Ovary (tissue), 7 donors: ENCODE measurements at regions not wholly inside any gene's neighbourhood (a gene's known extent, or its start where the extent isn't known, plus 50 kb on each side); places are given as distances from the start of the nearest gene placed in this dataset.
A peak's percentile ranks its signal among the peaks of the same experiment; 100 is the strongest.

Experiments used
- DNase-seq, 5 donors: peaks; one replicate each; pipeline ENCODE4 v3.0.0-alpha.2; 2019 to 2020
- H3K27ac ChIP-seq, 2 donors: fragments of 200-600 bp; one replicate each; pipeline versions ENCODE4 v1.5.1 to v1.8.0; 2019 to 2022
- H3K27me3 ChIP-seq: fragments of 200-600 bp; one replicate; pipeline ENCODE4 v1.8.0; 2022
- H3K36me3 ChIP-seq: fragments of 200-600 bp; sonication (generic); one replicate; pipeline ENCODE4 v1.5.1; 2019
- H3K4me1 ChIP-seq: one replicate; pipeline ENCODE4 v1.8.1; 2013; ENCODE audit warnings: mild to moderate bottlenecking, moderate library complexity; ENCODE audit not compliant: insufficient read depth
- H3K4me3 ChIP-seq: fragments of 200-600 bp; sonication (generic); one replicate; pipeline ENCODE4 v1.5.1; 2017
- H3K9me3 ChIP-seq, 2 donors: fragments of 200-600 bp in 1 of 2; sonication (generic) in 1 of 2; one replicate each; pipeline versions ENCODE4 v1.5.1 to v1.8.1; 2013 to 2019; ENCODE audit warnings: mild to moderate bottlenecking in 1 of 2, moderate library complexity in 1 of 2
- EP300 ChIP-seq: sonication (generic); formaldehyde crosslinking; IDR thresholded peaks from one replicate; pipeline ENCODE4 v1.6.1; 2017; ENCODE audit warnings: antibody characterized with exemption
- POLR2A ChIP-seq: fragments of 450-650 bp; IDR thresholded peaks from one replicate; pipeline ENCODE4 v1.6.1; 2017; ENCODE audit warnings: antibody characterized with exemption, mild to moderate bottlenecking, moderate library complexity
- WGBS, 3 donors: extraction: QIAGEN DNeasy Blood & Tissue Kit in 1 of 3; methylation state at CpG; one replicate each; pipeline versions ENCODE4 v1.1.5 to v1.1.7; 2013 to 2017; 5-methylcytosine and 5-hydroxymethylcytosine counted together
- intact Hi-C, 4 donors: fragments of 100-400 bp; cut with DNase I; formaldehyde crosslinking; loops; one replicate each; pipeline versions ENCODE4 v1.11.0 to v1.15.1; 2022 to 2023
- TF ChIP-seq, protein P1 (sequence below), 3 donors: fragments of 450-650 bp in 2 of 3; fragments of 200-600 bp in 1 of 3; IDR thresholded peaks; one replicate each; pipeline versions ENCODE4 v1.5.1 to v1.8.0; 2016 to 2022; ENCODE audit warnings: antibody characterized with exemption in 3 of 3, mild to moderate bottlenecking in 1 of 3
- donor health status: DM: no; HTN: no; CAD: no; lungs with moderate emphysema.
- donor health status: DM: no; HTN: no; CAD: no.
- donor health status: Bipolar disorder and iron deficiency.
- donor health status: DM: no; HTN: no; CAD: no.
- donor health status: DM: yes; HTN: yes; CAD: no.

- intact Hi-C loops: no loop called here
- no peaks in the 10 kb centered on the region for H3K9me3 ChIP-seq
- H3K36me3 ChIP-seq: no peaks in the 10 kb centered on the region
- H3K4me1 ChIP-seq: no peaks in the 10 kb centered on the region
- no peak for TF ChIP-seq POLR2A
- TF ChIP-seq, protein P1, sequence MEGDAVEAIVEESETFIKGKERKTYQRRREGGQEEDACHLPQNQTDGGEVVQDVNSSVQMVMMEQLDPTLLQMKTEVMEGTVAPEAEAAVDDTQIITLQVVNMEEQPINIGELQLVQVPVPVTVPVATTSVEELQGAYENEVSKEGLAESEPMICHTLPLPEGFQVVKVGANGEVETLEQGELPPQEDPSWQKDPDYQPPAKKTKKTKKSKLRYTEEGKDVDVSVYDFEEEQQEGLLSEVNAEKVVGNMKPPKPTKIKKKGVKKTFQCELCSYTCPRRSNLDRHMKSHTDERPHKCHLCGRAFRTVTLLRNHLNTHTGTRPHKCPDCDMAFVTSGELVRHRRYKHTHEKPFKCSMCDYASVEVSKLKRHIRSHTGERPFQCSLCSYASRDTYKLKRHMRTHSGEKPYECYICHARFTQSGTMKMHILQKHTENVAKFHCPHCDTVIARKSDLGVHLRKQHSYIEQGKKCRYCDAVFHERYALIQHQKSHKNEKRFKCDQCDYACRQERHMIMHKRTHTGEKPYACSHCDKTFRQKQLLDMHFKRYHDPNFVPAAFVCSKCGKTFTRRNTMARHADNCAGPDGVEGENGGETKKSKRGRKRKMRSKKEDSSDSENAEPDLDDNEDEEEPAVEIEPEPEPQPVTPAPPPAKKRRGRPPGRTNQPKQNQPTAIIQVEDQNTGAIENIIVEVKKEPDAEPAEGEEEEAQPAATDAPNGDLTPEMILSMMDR (IDR thresholded peaks at IDR 0.05): no peak
- no peak for TF ChIP-seq EP300
- no peak overlapping the region for H3K27ac ChIP-seq
- WGBS, 3 donors: 28 to 37% (median 32%) methylated on average over 5 of the region's 5 CpGs
- no peaks in the 10 kb centered on the region for H3K27me3 ChIP-seq
- no peak overlapping the region for H3K4me3 ChIP-seq
- peak in 1 of 5 donors; percentile 46 for DNase-seq
These were observed 65.5 kb downstream of the C11orf91 start for GRCh38 chr11:33635161-33635560.

- TF ChIP-seq EP300 (no peak), POLR2A (no peak)
- TF ChIP-seq, protein P1 (IDR thresholded peaks at IDR 0.05): no peak
- intact Hi-C loops: no loop called here
- no peak for DNase-seq
These were observed 66.3 kb downstream of the C11orf91 start for GRCh38 chr11:33634291-33634834.

DNA sequence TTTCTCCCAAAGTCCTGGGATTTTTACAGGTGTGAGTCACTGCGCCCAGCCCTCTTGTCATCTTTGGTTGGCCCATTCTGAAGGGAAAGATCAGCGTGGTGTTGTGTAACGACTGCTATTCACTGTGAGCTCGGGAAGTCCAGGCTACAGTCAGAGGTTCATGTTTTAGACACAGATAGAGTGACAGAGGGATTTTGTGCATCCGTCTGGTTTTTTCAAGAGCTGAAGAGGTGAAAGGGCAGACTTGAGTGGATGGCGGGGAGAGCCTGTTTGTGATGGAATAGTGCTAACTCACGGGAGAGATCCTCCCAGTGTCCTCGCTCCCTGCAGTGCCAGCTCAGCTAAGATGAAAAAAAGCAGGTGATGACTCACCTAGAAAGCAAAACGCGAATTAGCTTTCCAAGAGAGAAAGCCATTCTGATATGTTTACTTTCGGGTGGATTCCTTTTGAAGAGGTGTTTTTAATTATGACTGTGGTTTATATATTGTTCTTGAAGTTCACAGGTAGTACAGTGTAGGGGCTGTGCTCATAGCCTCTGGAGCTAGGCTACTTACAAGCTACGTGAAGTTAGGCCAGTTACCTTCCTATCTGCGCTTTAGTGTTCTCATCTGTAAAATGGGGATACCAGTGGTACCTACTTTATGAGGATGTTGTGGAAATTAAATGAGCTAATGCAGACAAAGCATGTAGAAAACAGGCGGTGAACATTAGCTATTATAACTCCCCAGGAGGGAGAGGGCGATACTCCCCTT, 67.2 kb downstream of the C11orf91 start:
- intact Hi-C loops: no loop called here
- 77 to 82% (median 80%) methylated on average over 15 of the region's 15 CpGs for WGBS, 3 donors
- no peak for TF ChIP-seq POLR2A
- TF ChIP-seq, protein P1 (IDR thresholded peaks at IDR 0.05): no peak
- TF ChIP-seq EP300: no peak
- H3K36me3 ChIP-seq: no peaks in the 10 kb centered on the region
- DNase-seq: no peak
- H3K4me3 ChIP-seq: no peak overlapping the region
- H3K4me1 ChIP-seq: no peaks in the 10 kb centered on the region
- no peaks in the 10 kb centered on the region for H3K27me3 ChIP-seq
- no peaks in the 10 kb centered on the region for H3K9me3 ChIP-seq
- H3K27ac ChIP-seq: no peak overlapping the region

More at GRCh38 chr11:33634291-33634834, 66.3 kb downstream of the C11orf91 start:
- Histone ChIP-seq H3K36me3 (no peaks in the 10 kb centered on the region), H3K27ac (no peak overlapping the region), H3K27me3 (no peaks in the 10 kb centered on the region), H3K4me1 (no peaks in the 10 kb centered on the region), H3K4me3 (no peak overlapping the region), H3K9me3 (no peaks in the 10 kb centered on the region)
- WGBS, 3 donors: 81 to 88% (median 83%) methylated on average over 7 of the region's 7 CpGs

- TF ChIP-seq POLR2A (no peak), EP300 (no peak)
- TF ChIP-seq, protein P1 (IDR thresholded peaks at IDR 0.05): no peak
- no peak overlapping the region for H3K27ac ChIP-seq
- no peak for DNase-seq
- H3K36me3 ChIP-seq: no peaks in the 10 kb centered on the region
- intact Hi-C loops: no loop called here
- 86 to 91% (median 90%) methylated on average over 5 of the region's 5 CpGs for WGBS, 3 donors
- no peaks in the 10 kb centered on the region for H3K27me3 ChIP-seq
- H3K4me1 ChIP-seq: no peaks in the 10 kb centered on the region
- no peak overlapping the region for H3K4me3 ChIP-seq
- no peaks in the 10 kb centered on the region for H3K9me3 ChIP-seq
These were observed 68.9 kb downstream of the C11orf91 start for GRCh38 chr11:33631749-33632091.
